A673 (cell line): ENCODE measurements at regions not wholly inside any gene's neighbourhood (a gene's known extent, or its start where the extent isn't known, plus 50 kb on each side); places are given as distances from the start of the nearest gene placed in this dataset.

Experiments
- BruUV-seq: library from RNA; stranded (reverse); fragments of 400-500 nt; replicated peaks from 2 replicates; lab custom pipeline; 2021; lab: Mats Ljungman, UMichigan
- CTCF ChIA-PET: fragments of 300-600 bp; sonication (Branson Sonifier 250); formaldehyde crosslinking; loops from one replicate; lab custom pipeline; 2022; ENCODE audit warnings: antibody characterized with exemption; lab: Charles Lee
- POLR2A ChIA-PET: fragments of 300-600 bp; sonication (Branson Sonifier 250); formaldehyde crosslinking; loops from one replicate; lab custom pipeline; 2022; ENCODE audit warnings: antibody characterized with exemption; ENCODE audit not compliant: low non-redundant PET; lab: Charles Lee
- DNase-seq: peaks from one replicate; pipeline ENCODE4 v3.0.0-alpha.2; 2015; ENCODE audit warnings: low spot score
- H3K27ac ChIP-seq: fragments of 200-600 bp; sonication (generic); 2 replicates; pipeline ENCODE4 v1.5.1; 2016; ENCODE audit warnings: mixed run types, low read depth, mild to moderate bottlenecking, mixed read lengths, antibody characterized with exemption, low read length; ENCODE audit not compliant: poor library complexity, severe bottlenecking
- H3K27me3 ChIP-seq: fragments of 200-600 bp; sonication (generic); replicated peaks from 2 replicates; pipeline ENCODE4 v1.6.1; 2017; ENCODE audit warnings: mixed run types, low read depth, mild to moderate bottlenecking, mixed read lengths, antibody characterized with exemption, low read length; ENCODE audit not compliant: insufficient read depth, poor library complexity
- H3K36me3 ChIP-seq: fragments of 200-600 bp; sonication (generic); 2 replicates; pipeline ENCODE4 v1.6.1; 2016; ENCODE audit warnings: mixed run types, mild to moderate bottlenecking, mixed read lengths, antibody characterized with exemption, low read length; ENCODE audit not compliant: insufficient read depth, poor library complexity, severe bottlenecking
- H3K4me1 ChIP-seq: fragments of 200-600 bp; sonication (generic); 2 replicates; pipeline ENCODE4 v1.6.1; 2017; ENCODE audit warnings: mixed run types, mild to moderate bottlenecking, mixed read lengths, antibody characterized with exemption, low read length; ENCODE audit not compliant: insufficient read depth, poor library complexity, severe bottlenecking
- H3K4me3 ChIP-seq: fragments of 200-600 bp; sonication (generic); 2 replicates; pipeline ENCODE4 v1.5.1; 2016; ENCODE audit warnings: low read depth, mixed run types, mild to moderate bottlenecking, mixed read lengths, low read length; ENCODE audit not compliant: poor library complexity, severe bottlenecking
- H3K9me3 ChIP-seq: fragments of 200-600 bp; sonication (generic); 2 replicates; pipeline ENCODE4 v1.6.1; 2016; ENCODE audit warnings: mixed run types, low read depth, mild to moderate bottlenecking, mixed read lengths, antibody characterized with exemption, low read length; ENCODE audit not compliant: poor library complexity, severe bottlenecking
- EZH2 ChIP-seq: fragments of 200-600 bp; sonication (generic); IDR thresholded peaks from 2 replicates; pipeline ENCODE4 v1.6.1; 2017; ENCODE audit warnings: borderline replicate concordance, low read depth, mild to moderate bottlenecking, mixed read lengths, antibody characterized with exemption, low read length; ENCODE audit not compliant: poor library complexity, severe bottlenecking
- intact Hi-C: fragments of 100-400 bp; cut with micrococcal nuclease; formaldehyde crosslinking; loops from one replicate; pipeline ENCODE4 v1.10.0; 2022; ENCODE audit not compliant: unreplicated experiment
- TF ChIP-seq, protein P1 (sequence below): fragments of 300-800, 200-600 bp; sonication (generic); conservative IDR thresholded peaks from 2 replicates; pipeline ENCODE4 v1.5.1; 2017; ENCODE audit warnings: low read depth, mild to moderate bottlenecking, antibody characterized with exemption, low read length, moderate library complexity, mixed read lengths

DNA sequence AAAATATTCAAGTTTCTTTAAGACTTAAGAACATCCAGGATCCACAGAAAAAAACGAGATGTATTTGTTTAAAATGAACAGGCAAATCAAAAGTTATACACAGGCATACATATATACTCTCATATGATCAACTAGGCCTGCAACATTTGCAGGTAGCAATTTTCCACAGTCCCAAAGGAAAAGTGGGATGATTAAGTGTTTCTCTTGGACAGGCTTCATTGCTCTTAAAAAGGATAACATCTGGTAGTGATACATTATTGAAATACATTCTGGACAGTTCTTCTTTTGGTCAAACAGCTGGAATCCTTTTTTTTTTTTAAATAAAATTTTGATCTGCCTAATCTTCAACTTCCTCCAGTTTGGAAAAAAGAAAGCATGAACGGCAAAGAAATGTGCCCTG is 114.8 kb upstream of the TDRD3 start:
- H3K9me3 ChIP-seq: no peaks in the 10 kb centered on the region
- no peaks in the 10 kb centered on the region for H3K4me1 ChIP-seq
- no peak overlapping the region for H3K27ac ChIP-seq
- intact Hi-C loops: no loop called here
- POLR2A ChIA-PET: no interaction called here
- H3K36me3 ChIP-seq: no peaks in the 10 kb centered on the region
- no peak overlapping the region for H3K4me3 ChIP-seq
- no TSS peak for BruUV-seq
- no peak for TF ChIP-seq EZH2
- TF ChIP-seq, protein P1, sequence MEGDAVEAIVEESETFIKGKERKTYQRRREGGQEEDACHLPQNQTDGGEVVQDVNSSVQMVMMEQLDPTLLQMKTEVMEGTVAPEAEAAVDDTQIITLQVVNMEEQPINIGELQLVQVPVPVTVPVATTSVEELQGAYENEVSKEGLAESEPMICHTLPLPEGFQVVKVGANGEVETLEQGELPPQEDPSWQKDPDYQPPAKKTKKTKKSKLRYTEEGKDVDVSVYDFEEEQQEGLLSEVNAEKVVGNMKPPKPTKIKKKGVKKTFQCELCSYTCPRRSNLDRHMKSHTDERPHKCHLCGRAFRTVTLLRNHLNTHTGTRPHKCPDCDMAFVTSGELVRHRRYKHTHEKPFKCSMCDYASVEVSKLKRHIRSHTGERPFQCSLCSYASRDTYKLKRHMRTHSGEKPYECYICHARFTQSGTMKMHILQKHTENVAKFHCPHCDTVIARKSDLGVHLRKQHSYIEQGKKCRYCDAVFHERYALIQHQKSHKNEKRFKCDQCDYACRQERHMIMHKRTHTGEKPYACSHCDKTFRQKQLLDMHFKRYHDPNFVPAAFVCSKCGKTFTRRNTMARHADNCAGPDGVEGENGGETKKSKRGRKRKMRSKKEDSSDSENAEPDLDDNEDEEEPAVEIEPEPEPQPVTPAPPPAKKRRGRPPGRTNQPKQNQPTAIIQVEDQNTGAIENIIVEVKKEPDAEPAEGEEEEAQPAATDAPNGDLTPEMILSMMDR: no peak
- no peaks in the 10 kb centered on the region for H3K27me3 ChIP-seq
- peak; percentile 4 for DNase-seq
- CTCF ChIA-PET: no interaction called here

DNA sequence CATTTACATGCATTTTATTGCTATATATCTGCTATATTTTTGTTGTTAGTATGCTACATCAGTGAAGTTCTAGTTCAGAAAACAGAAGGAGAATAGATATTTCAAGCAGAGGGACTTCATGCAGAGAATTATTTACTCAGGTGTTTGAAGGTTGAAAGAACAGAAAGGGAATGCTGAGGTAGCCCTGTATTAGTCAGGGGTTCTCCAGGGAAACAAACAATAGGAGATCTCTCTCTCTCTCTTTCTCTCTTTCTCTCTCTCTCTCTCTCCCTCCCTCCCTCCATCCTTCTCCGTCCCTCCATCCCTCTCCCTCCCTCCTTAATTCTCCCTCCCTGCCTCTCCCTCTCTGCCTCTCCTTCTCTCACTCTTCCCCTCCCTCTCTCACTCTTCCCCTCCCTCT is 114.3 kb upstream of the TDRD3 start:
- intact Hi-C loops: no loop called here
- TF ChIP-seq, protein P1: no peak
- no peak for TF ChIP-seq EZH2
- no peak overlapping the region for H3K27ac ChIP-seq
- no peak overlapping the region for H3K4me3 ChIP-seq
- H3K36me3 ChIP-seq: no peaks in the 10 kb centered on the region
- ChIA-PET POLR2A (no interaction called here), CTCF (no interaction called here)
- no peak for DNase-seq
- no peaks in the 10 kb centered on the region for H3K27me3 ChIP-seq
- BruUV-seq: no TSS peak
- H3K4me1 ChIP-seq: no peaks in the 10 kb centered on the region
- no peaks in the 10 kb centered on the region for H3K9me3 ChIP-seq

- ChIA-PET CTCF (no interaction called here), POLR2A (no interaction called here)
- DNase-seq: no peak
- H3K36me3 ChIP-seq: no peaks in the 10 kb centered on the region
- intact Hi-C loops: no loop called here
- H3K4me1 ChIP-seq: no peaks in the 10 kb centered on the region
- H3K4me3 ChIP-seq: no peak overlapping the region
- H3K27me3 ChIP-seq: no peaks in the 10 kb centered on the region
- H3K27ac ChIP-seq: no peak overlapping the region
- H3K9me3 ChIP-seq: no peaks in the 10 kb centered on the region
- TF ChIP-seq EZH2: no peak
- TF ChIP-seq, protein P1: no peak
- BruUV-seq: no TSS peak
These were observed 110.3 kb upstream of the TDRD3 start for GRCh38 chr13:60286707-60287106.
